ENCODE measurements at regions not wholly inside any gene's neighbourhood (a gene's known extent, or its start where the extent isn't known, plus 50 kb on each side); places are given as distances from the start of the nearest gene placed in this dataset.

GRCh38 chr6:121503589-121503991, 68.1 kb downstream of the GJA1 start:
- TF ChIP-seq YY1 (IDR thresholded peaks at IDR 0.05; ENCODE audit: low read depth) = no peak
- TF ChIP-seq, protein P1, sequence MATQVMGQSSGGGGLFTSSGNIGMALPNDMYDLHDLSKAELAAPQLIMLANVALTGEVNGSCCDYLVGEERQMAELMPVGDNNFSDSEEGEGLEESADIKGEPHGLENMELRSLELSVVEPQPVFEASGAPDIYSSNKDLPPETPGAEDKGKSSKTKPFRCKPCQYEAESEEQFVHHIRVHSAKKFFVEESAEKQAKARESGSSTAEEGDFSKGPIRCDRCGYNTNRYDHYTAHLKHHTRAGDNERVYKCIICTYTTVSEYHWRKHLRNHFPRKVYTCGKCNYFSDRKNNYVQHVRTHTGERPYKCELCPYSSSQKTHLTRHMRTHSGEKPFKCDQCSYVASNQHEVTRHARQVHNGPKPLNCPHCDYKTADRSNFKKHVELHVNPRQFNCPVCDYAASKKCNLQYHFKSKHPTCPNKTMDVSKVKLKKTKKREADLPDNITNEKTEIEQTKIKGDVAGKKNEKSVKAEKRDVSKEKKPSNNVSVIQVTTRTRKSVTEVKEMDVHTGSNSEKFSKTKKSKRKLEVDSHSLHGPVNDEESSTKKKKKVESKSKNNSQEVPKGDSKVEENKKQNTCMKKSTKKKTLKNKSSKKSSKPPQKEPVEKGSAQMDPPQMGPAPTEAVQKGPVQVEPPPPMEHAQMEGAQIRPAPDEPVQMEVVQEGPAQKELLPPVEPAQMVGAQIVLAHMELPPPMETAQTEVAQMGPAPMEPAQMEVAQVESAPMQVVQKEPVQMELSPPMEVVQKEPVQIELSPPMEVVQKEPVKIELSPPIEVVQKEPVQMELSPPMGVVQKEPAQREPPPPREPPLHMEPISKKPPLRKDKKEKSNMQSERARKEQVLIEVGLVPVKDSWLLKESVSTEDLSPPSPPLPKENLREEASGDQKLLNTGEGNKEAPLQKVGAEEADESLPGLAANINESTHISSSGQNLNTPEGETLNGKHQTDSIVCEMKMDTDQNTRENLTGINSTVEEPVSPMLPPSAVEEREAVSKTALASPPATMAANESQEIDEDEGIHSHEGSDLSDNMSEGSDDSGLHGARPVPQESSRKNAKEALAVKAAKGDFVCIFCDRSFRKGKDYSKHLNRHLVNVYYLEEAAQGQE (IDR thresholded peaks at IDR 0.05; ENCODE audit: low read depth) = no peak
- no peak for TF ChIP-seq TEAD4 (IDR thresholded peaks at IDR 0.05)
- TF ChIP-seq EP300 (IDR thresholded peaks at IDR 0.05; ENCODE audit: borderline replicate concordance) = no peak
- no peak for TF ChIP-seq TAF1 (IDR thresholded peaks at IDR 0.05; ENCODE audit: low read depth)
- TF ChIP-seq FOXM1 (IDR thresholded peaks at IDR 0.05; ENCODE audit: borderline replicate concordance, low read depth) = no peak
- TF ChIP-seq ZBTB7A (IDR thresholded peaks at IDR 0.05; ENCODE audit: low read depth) = no peak

Data from Ishikawa (cell line).